ENCODE measurements at regions not wholly inside any gene's neighbourhood (a gene's known extent, or its start where the extent isn't known, plus 50 kb on each side); places are given as distances from the start of the nearest gene placed in this dataset.

DNA sequence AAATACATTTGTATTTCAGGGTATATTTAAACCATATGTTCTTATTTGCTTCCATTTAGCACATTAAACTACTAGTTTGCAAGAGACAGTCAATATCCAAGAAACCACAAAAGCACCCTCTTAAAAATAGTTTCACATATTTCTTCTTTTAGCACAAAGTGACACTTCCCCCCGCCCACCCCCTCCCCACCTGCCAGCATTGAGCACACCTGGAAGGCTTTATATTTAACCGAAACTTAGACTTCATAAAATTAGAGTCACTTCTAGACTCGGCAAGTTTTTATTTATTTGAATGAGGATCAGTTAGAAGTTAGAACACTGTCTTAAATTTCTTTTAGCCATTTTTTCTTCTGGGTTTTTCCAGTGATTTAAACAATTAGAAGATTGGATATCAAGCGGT is 355.9 kb upstream of the FIGN start:
- TF ChIP-seq POLR2A (IDR thresholded peaks at IDR 0.05), result no peak
- no peak for TF ChIP-seq CTCF (IDR thresholded peaks at IDR 0.05)
